Epidermal melanocyte (primary cell): ENCODE measurements at regions not wholly inside any gene's neighbourhood (a gene's known extent, or its start where the extent isn't known, plus 50 kb on each side); places are given as distances from the start of the nearest gene placed in this dataset.
"Not testable (repeated sequence)": the region's sequence is repeated elsewhere in the genome, so short reads cannot be mapped to it uniquely, and the experiment has no call there.

Source experiments
- DNase-seq: peaks from one replicate; pipeline ENCODE4 v3.0.0; 2011; ENCODE audit warnings: low spot score; ENCODE audit not compliant: insufficient read length

- no peak for DNase-seq
Measured at GRCh38 chr2:16974688-16975087, 309.1 kb upstream of the CYRIA start.

- DNase-seq = no peak
Measured at GRCh38 chr2:16973586-16974286, 308.1 kb upstream of the CYRIA start.

DNA sequence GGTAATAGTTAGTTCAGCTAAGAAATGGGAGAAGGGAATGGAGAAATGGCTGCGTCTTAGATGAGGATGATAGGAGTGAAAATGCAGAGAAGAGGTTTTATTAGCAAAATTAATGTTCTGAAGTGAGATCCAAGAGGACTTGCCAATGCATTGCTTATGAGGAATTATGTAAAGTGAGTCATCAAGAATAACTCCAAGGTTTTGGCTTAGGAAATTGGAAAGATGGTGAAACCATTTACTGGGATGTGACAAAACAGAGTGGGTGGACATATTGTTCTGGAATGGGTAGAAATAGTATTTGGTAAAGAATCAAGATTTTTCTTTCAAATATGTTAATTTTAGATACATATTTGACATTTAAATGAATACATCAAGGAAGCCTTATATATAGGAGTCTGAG, 306.6 kb upstream of the CYRIA start:
- no peak for DNase-seq

- DNase-seq = no peak
Measured at GRCh38 chr2:16971722-16972234, 306.1 kb upstream of the CYRIA start.

GRCh38 chr2:16970948-16971347, 305.3 kb upstream of the CYRIA start:
- not testable (repeated sequence) for DNase-seq

DNA sequence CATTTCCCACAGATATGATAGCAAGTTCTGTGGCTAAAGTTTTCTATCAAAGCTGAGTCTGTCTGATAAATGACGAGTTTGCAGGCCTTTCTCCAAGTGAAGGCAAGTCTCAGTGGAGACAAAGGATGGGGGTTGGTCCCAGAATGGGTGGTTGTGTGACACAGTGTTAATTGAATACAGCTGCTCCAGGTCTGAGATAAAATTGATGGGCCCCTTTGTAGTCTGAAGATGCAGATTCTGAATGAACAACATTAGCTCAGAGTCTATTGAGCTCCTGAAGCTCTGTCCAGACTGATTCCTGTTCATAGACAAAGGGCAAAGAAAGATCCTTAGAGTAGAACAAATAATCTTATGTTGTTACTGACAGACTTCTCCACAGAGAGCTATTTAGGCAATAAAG, 296.9 kb upstream of the CYRIA start:
- DNase-seq = no peak

DNA sequence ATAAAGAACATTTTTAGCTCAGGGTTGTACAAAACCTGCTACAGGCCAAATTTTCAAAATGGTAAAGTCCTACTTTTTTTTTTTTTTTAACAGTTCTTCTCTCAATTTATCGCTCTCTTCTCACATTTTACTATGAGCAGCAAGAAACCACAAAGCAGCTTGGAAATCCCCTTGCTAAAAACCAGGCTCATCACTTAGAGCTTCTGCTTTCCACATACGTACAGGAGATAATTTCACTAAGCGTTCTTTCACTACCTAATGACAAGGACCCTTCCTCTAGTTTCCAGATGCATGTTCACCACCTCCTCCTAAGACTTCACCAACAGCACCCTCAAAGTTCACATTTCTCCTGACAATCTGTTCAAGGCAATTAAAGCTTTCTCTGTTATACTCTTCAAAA, 294.9 kb upstream of the CYRIA start:
- no peak for DNase-seq

GRCh38 chr2:16958266-16958665, 292.6 kb upstream of the CYRIA start:
- DNase-seq = no peak

- no peak for DNase-seq
Measured at GRCh38 chr2:16952805-16953204, 287.2 kb upstream of the CYRIA start.

DNA sequence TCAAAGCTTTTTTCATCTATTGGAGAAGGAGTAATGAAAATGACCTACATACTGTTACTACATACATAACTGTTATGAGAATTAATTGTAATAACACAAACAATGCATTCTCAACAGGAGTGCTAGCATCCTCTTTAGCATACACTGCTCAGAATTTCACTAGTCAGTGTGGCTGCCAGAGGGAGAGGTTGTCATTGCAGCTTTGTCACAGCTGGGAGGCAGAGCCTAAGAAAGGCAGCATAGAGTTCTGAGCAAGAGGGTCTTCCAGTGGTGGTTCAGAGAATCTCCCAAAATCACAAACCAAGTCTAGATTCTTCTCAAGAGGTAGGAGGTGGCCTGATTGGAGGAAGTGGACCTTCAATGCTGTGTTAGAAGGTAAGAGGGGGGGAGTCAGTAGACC, 286.7 kb upstream of the CYRIA start:
- no peak for DNase-seq

GRCh38 chr2:16950436-16950835, 284.8 kb upstream of the CYRIA start:
- no peak for DNase-seq

GRCh38 chr2:16948710-16949109, 283.1 kb upstream of the CYRIA start:
- DNase-seq = no peak

DNA sequence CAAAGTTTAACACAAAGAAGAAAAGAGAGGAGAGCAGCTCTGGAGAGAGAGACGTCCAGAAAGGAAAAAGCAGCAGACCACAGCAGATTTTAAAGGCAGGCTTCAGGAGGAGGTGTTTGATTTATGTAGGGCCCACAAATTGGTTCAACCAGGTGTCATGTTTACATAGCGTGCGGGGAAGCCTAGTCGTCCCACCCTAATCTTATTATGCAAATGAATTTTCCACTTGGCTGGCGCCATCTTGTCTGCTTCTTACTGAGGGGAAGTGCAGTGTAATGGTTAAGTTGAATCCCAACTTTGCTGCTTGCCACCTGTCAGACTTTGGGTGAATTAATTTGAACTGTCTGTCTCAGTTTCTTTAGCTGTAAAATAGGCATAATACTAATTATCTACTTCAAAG, 282.4 kb upstream of the CYRIA start:
- no peak for DNase-seq

GRCh38 chr2:16943279-16943958, 277.8 kb upstream of the CYRIA start:
- no peak for DNase-seq

DNA sequence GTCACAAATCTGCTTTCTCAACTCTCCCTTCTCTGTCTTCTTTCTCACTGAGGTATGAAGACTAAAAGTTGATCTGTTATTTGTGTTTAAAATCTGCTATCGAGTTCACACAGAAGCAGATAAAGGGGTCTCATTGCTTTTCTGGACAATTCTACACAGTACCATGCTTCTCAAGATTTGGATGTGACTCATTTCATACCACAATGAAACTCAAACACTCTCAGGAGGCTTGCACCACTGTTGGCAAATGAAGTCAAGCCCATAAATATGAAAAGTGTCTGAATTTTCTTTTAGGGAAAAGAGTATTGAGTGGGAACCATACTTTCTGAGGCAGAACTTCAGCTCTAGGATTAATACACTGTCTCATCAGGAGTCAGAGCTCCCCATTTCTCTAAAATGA, 274.6 kb upstream of the CYRIA start:
- no peak for DNase-seq

- DNase-seq = no peak
Measured at GRCh38 chr2:16939771-16940170, 274.1 kb upstream of the CYRIA start.

- DNase-seq = no peak
Measured at GRCh38 chr2:16933355-16933754, 267.7 kb upstream of the CYRIA start.

- DNase-seq = no peak
Measured at GRCh38 chr2:16932826-16933225, 267.2 kb upstream of the CYRIA start.

GRCh38 chr2:16931441-16931840, 265.8 kb upstream of the CYRIA start:
- no peak for DNase-seq

DNA sequence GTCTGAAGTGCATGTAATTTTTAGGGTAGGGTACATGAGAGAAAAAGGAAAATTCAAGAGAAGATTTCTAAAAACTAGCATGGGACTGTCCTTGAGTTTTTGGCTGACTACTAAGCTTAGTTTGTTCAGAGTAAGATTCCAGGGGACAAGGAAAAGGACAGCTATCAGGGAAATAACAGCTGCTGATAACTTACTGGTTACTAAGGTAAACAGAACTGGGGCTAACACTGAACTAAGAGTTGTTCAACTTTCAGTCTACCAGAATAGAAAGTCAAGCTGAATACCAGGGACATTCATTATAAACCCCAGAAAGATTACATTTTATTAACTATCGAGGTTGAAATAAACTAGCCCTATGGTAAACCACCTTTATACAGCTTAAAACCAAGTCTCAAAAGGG, 261.8 kb upstream of the CYRIA start:
- DNase-seq = no peak

DNA sequence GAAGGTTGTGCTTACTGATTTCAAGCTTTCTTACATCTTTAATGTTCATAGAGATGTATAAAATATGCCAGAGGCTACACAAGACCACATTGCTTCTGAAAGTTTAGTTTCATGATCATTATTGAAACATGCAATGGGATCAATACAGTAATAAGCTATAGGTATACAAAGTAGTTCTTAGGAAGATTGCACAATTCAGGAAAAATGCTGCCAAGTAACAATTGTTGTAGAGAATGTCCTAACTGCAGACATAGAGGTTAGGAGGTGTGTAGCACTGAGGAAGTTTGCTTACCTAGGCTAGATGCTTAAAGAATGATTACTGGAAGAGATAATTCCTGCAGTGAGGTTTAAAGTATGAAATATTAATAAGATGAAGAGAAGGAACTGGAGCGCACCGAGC, 259.5 kb upstream of the CYRIA start:
- DNase-seq = no peak

GRCh38 chr2:16915341-16915755, 249.7 kb upstream of the CYRIA start:
- not testable (repeated sequence) for DNase-seq

GRCh38 chr2:16911746-16912145, 246.1 kb upstream of the CYRIA start:
- no peak for DNase-seq
